Fibroblast of peridontal ligament (primary cell): ENCODE measurements at regions not wholly inside any gene's neighbourhood (a gene's known extent, or its start where the extent isn't known, plus 50 kb on each side); places are given as distances from the start of the nearest gene placed in this dataset.
"Not testable (repeated sequence)": the region's sequence is repeated elsewhere in the genome, so short reads cannot be mapped to it uniquely, and the experiment has no call there.

ENCODE experiments used
- DNase-seq: peaks from one replicate; pipeline ENCODE4 v3.0.0-alpha.2; 2010; ENCODE audit errors: extremely low read depth

DNA sequence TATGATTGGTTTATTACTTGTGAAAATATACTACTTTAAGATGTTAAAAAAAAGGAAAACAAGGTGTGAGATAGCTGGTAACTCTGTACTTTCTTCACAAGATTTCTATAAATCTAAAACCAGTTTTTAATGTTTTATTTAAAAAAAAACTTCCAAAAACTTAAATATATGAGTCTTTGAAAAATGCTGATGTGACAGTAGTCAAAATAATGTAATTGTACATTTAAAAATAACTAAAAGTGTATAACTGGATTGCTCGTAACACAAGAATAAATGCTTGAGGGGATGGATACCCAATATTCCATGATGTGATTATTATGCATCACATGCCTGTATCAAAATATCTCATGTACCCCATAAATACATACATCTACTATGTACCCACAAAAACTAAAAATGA lies 464.9 kb downstream of the NYAP2 start:
- no peak for DNase-seq

DNA sequence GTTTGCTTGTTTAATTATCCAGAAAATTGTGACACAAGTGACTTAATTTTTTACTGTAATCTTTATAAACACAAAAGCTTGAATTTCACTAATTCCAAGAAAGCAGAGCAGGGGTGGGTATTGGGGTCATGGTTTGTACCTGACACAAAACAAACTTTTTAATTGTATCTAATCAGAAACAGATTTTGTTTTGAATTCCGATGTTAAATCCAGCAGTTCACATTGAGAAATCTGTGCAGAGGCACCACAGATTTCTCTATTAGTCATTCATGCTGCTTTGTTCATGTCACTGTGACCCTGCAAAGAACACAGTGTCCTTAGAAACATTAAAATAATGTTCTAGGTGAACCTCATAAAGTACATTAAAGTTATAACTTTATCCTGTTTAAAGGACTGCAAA lies 443.4 kb downstream of the NYAP2 start:
- peak; percentile 75 for DNase-seq

DNA sequence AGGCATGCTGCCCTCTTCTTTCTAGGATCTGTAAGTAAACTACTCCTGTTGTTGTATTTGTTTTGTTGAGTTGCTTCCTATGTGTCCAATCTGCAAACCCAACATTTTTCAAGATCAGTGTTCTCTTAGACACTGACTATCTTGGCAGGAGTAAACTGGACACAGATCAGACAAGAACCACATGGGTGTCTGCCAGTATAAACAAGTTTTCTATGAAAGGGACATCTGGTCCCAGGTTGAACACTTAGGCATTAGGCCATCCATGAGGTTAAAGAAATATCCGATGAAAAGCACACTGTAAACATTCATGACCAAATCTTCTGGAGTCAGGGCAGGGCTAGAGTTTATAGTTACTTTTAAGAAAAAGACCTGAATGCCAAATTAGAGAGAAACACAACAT lies 441.8 kb downstream of the NYAP2 start:
- DNase-seq: peak; percentile 23

DNA sequence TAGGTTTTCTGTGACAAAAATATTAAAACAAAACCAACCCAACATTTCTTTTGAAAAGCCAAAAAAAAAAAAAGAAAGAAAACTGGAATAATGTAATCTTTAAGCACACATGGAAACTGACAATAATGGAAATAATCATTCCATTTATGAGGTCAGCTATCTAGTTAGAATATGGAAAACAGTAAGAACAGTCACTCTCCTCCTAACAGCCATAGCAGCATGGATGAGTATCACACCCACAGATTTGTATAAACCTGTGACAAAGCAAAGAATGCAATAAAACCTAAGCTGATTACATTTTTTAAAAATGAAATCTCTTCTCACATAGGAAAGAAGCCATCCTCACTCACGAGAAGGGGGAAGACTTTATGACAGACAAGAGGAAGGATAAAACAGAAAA lies 437.8 kb downstream of the NYAP2 start:
- no peak for DNase-seq

DNA sequence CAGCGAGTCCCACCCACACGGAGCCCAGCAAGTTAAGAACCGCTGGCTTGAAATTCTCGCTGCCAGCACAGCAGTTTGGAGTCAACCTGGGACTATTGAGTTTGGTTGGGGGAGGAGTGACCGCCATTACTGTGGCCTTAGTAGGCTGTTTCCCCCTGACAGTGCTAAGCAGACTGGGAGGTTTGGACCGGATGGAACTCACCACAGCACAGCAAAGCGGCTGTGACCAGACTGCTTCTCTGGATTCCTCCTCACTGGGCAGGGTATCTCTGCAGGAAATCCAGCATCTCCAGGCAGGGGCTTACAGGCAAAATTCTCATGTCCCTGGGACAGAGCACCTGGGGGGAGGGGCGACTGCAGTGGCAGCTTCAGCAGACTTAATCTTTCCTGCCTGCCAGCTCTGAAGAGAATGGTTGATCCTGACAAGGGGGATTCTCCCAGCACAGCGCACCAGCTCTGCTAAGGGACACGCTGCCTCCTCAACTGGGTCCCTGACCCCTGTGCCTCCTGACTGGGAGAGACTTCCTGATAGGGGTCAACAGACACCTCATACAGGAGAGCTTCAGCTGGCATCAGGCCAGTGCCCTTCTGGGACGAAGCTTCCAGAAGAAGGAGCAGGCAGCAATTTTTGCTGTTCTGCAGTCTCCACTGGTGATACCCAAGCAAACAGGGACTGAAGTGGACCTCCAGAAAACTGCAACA lies 425.4 kb downstream of the NYAP2 start:
- no peak for DNase-seq

DNA sequence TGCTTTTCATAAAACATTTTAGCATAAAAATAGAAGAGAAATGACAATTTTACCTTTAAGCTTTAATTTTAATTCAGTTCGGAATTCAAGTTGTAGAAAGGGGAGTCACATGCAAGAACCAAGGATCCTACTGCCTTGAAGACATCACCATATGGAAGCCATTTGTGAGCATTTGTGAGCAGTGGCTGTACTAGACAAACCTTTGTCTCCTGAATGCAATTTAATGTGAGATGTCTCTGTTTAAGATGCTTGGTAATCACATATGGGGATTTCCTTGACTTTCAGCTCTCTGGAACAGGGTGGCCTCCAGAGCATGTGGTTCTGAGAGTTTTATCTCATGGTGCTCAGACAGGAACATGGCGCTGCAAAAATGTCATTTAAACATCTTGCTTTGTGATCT lies 421.8 kb downstream of the NYAP2 start:
- no peak for DNase-seq

DNA sequence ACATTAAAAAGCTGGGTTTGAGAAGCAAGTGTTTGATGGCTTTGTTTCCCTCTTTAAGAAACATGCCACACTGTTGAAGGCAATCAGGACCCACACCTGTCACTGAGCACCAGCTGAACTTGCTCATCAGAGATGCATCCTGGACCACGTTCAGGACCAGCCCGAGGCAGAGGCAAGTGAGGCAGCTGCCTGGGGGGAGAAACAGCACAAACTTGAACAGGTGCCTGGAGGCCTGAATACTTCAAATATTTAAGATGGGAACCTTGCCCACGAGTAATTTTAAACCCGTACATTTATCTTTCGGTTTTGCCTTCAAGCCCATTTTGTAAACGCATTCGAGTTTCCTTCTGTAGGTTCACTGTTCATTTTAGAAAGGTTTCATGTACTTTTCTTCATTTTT lies 421.3 kb downstream of the NYAP2 start:
- no peak for DNase-seq

DNA sequence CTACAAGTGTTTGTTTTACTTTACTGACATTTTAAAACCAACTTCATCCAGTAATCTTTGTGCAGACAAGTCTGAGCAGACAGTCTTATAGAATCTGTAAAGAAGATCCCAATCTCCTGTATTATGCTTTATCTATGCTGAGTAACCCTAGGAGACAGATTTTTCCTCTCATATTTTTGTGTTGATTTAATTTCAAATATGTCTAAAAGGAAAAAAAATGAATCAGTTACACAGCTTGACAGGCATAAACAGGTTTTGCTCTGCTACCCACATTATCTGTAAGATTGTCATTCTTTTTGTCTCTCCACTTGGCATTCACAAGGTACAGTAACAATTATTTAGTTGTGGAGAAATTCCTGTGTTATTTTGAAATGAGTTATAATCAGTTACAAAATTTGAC lies 415.0 kb downstream of the NYAP2 start:
- DNase-seq: no peak

DNA sequence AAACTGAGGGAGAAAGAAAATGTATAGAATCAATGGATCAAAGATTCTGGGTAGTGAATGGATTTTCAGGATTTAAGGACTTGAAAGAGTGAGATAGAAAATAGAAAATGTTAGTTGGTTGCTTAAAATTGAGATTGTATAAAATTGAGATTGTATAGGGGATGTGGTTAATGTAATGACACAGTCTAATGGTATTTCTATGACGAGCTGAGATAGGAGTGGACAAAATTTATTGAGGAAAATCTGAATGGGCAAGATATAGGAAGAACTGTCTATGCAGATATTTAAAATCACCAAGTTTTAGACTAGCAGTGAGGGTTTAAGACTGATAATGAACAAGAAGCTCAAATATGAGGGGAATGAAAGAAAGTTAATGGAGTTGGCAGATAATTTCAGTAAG lies 406.6 kb downstream of the NYAP2 start:
- DNase-seq: no peak

DNA sequence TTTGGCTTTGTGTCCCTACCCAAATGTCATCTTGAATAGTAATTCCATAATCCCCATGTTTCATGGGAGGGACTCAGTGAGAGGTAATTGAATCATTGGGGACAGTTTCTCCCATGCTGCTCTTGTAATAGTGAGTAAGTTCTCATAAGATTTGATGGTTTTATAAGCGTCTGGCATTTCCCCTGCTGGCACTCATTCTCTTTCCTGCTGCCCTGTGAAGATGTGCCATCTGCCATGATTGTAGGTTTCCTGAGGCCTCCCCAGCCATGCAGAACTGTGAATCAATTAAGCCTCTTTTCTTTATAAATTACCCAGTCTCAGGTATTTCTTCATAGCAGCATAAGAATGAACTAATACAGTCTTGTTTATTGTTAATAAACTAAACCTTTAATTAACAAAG lies 402.6 kb downstream of the NYAP2 start:
- not testable (repeated sequence) for DNase-seq

DNA sequence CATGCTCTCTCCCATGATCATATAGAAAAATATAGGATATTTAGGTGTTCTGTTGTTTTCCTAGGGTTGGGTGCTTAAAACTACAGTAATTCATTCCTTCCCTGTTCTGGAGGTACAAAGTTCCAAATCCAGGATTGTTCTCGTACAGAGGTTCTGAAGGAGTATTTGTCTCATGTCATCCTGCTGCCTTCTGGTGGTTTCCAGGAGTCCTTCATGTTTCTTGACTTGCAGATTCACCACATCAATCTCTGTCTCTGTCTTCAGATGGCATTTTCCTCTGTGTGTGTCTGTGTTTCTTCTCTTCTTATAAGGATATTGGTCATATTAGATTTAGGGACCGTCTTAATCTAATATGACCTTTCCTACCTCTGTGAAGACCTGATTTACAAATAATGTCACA lies 397.9 kb downstream of the NYAP2 start:
- peak; percentile 19 for DNase-seq

DNA sequence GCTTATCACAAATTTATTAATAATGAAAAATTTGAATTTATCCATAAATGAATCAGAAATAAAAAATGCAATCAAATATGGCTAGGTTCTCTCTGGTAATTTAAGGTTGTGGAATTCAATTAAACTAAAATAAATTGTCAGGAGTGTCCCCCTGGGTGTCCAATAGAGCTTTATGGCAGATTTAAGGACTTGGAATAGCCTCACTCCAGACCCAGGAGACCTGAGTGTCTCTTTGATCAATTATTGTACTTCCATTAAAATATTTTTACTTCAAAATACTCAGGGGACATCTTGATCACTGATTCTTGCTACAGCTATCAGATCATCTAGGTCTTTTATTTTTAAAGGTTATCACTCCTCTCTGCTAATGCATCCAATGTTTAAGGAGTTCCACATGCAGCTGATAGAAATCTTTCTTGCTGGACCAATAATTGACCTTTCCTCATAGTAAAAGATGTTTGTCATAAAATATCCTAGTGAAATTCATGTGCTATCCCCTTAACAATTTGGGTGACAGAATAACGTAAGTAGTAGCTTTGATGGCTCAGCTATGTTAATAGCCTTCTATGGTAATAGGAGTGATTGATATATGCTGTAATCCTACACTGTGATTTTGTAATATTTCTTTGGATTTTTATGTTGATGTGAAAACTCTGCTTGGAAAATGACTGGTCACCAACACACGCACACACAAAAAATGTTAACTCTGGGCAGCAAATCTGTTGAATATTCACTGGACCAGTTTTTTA lies 395.3 kb downstream of the NYAP2 start:
- DNase-seq: no peak

DNA sequence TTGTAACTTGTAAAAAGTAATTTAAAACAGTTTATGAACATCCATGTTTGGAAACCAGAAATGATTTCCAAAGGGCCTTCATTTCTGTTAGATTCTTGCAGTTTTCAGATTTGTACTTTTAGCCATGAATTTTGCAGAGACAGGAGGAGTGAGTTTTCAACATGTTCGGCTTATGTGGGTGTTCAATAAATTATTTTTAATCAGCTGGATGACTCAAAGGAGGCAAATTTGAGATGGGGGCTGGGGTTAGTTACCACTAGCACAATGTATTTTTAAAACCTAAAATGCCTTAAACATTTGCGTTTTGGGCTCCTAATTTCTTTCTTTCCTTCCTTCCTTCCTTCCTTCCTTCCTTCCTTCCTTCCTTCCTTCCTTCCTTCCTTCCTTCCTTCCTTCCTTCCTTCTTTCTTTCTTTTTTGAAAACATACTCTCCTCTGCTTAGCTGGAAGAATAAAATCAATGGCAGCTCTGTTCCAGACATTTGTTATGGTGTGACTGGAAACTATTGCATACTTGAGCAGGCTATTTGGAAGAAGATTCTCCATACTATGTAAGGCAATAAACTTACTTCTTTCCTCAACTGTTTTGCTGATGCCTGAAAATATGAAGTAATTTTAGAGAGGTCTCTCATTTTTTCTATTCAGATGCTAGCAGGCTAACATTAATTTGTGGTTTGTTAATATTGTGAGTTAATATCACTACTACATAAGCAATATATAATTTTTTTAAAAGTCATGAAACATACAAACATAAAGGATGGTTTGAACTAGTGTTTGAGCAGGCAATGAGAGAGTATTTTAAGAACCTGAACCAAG lies 394.4 kb downstream of the NYAP2 start:
- no peak for DNase-seq

DNA sequence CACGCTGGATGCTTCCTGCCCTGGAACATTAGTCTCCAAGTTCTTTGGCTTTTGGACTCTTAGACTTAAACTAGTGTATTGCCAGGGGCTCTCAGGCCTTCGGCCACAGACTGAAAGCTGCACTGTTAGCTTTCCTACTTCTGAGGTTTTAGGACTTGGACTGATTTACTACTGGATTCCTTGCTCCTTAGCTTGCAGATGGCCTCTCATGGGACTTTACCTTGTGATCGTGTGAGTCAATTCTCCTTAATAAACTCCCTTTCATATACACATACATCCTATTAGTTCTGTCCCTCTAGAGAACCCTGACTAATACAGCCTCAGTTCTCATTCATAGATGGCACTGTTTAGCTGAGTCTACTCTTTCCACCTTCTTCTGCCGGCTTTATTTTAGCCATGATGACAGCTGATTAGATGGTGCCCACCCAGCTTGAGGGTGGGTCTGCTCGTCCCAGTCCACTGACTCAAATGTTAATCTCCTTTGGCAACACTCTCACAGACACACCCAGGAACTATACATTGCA lies 389.1 kb downstream of the NYAP2 start:
- DNase-seq: no peak

DNA sequence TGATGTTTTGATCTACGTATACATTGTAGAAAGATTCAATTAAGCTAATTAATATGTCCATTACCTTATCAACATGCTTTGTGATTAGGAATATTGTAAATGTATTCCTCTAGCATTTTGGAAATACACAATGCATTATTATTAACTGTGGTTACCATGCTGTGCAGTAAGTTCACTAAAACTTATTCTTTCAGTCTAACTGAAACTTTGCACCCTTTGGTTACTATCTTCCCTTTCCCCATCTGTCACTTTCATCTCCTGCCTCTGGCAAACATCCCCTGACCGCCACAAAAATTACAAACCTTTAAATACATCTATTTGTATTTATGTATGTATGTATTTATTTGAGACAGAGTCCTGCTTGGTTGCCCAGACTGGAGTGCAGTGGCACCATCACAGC lies 388.0 kb downstream of the NYAP2 start:
- no peak for DNase-seq

DNA sequence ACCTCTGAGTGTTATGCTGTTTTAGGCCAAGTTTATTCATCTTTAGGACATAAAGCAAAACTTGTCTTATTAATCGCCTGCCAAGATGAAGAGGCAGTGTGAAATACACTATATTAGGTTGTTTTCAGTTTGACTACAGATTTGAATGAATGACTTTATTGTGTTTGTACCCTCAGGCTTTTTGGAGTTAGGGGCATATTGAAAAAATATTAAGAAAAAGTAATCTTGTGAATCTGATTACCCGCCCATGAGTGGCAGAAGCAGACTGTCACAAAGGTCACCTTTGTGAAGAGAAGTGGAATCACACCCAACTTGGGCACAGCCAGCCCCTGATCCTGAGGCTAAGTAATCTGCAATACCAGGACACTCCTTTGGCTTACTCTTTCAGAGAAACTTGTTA lies 382.5 kb downstream of the NYAP2 start:
- DNase-seq: no peak

DNA sequence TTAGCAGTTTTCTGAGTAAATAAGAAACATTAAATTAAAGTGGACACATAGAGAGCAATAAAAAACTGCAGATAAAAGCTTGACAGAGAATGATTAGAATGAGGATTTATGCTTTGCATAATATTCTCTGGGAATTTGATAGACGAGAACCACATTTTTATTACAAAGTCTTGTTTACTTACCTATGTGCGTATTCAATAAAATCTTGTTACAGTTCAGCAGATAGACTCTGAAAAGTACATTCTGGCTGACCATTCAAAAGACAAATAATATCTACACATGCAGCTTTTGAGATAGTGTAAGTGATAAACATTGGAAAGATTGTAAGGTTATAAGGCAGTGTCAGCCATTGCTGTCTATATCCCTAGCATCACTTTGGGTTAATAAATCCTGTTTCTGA lies 381.6 kb downstream of the NYAP2 start:
- no peak for DNase-seq

DNA sequence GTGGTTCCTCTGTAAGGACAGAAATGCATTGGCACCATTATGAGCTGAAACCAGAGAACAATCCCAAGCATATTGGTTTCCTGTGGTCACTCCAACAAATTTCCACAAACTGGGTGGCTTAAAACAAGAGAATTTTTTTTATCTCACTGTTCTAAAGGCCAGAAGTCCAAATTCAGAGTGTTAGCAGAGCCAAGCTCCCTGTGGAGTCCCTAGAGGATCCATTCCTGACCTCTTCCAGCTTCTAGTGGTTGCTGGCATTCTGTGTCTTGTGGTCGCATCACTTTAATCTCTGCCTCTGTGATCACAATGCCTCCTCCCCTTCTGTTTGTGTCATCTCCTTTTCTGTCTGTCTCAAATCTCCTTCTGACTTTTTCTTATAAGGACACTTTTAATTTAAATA lies 380.3 kb downstream of the NYAP2 start:
- DNase-seq: peak; percentile 90

DNA sequence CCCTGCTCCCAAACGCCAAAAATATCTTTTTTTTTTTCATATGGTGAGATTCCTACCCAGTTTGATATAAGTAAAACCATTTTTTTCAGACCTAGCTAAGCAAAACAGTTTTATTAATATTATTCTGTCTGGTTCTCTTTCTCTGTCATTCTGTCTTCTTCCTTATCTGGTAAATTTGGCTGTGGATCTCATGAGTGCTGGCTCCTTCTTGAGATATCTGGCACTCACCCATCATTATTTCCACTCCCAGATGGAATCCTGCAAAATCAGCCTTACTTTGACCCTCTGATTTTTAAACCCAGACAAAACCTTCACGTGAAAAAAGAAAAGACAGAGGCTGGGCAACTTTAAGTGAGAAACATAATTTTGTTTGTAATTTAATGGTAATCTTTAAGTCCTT lies 373.6 kb downstream of the NYAP2 start:
- DNase-seq: peak; percentile 17

DNA sequence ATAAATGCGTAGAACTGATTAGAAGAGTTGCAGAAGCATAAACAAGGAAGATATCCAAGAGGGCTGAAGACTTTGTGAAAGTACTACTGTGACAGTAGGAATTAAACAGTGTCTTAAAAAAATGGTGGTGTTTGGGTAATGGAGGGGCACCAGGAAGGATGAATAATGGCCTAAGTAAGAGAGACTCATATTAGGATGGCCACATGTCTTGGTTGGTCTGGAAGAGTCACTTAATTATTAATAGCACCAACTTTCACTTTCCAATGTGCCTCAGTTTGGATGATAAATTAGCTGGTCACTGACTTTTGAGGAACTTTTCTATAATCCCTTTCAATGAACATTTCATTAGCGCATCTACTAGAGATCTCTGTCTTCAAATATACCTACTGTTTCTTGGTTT lies 372.2 kb downstream of the NYAP2 start:
- DNase-seq: no peak

DNA sequence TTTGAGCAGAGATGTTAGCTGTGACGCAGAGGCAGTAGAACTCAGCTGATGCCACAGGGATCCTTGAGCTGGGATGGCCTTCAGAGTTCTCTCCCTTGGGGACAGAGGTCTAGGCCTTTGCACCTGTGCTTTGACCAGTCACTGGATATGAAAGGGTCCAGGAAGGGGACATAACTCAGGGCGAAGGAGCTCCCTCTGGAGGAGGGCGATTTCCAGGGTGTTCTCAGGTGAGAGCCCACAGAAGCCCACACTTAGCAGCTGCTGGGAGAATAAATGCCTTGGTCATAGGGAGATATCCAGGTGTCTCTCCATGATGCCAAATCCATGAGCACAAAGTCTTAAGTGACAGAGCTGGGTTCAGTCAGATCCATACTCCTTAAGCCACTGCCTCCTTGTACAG lies 369.2 kb downstream of the NYAP2 start:
- no peak for DNase-seq

DNA sequence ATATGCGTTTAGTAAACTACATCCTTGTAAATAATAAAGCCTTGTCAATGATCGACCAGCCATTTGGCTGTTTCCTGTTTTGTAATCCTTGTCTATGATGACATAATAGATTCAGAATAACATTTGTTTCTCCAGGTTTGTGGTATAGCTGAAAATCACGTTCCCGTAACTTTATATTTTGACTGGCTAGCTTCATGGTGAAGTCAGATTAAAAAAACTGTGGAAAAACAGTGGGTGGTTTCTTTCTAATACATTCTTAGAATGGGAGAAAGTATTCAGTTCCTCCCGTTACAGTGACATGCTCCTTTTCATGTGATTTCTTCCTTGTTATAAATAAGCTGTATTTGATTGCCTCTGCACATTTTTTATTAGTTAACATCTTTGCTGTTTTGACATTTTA lies 366.9 kb downstream of the NYAP2 start:
- DNase-seq: peak; percentile 34

DNA sequence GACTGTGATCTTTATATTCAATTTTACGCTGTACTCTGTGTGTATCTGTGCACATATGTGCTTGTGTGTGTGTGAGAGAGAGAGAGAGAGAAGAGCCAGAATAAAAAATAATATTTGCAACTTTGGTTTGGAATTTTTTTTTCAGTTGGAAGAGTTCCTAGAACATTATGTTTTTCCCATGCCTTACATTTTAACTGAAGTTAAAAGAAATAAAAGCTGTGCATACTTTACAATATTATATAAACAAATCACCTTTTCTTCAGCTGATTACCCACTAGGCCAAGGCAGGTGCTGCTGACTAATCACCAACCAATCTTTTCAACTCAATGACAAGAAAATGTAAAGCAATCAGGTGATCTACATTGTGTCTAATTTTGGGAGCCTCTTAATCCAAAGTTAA lies 366.3 kb downstream of the NYAP2 start:
- DNase-seq: no peak
